ENCODE measurements at regions not wholly inside any gene's neighbourhood (a gene's known extent, or its start where the extent isn't known, plus 50 kb on each side); places are given as distances from the start of the nearest gene placed in this dataset.
"Not testable (repeated sequence)": the region's sequence is repeated elsewhere in the genome, so short reads cannot be mapped to it uniquely, and the experiment has no call there.

- H3K27me3 Mint-ChIP-seq (ENCODE audit: low read depth); DNase-seq; H3K36me3 Mint-ChIP-seq (ENCODE audit: low read depth); H3K4me3 Mint-ChIP-seq; CTCF ChIA-PET; H3K27ac Mint-ChIP-seq; H3K4me1 Mint-ChIP-seq (ENCODE audit: low read depth); H3K9me3 Mint-ChIP-seq; intact Hi-C loops (cut with micrococcal nuclease): not testable (repeated sequence)
Observed at GRCh38 chr4:102397056-102397455, 51.8 kb upstream of the SLC39A8 start.

- no peak for DNase-seq
- Mint-ChIP-seq H3K4me1 (ENCODE audit: low read depth) (no peaks in the 10 kb centered on the region), H3K4me3 (no peak overlapping the region), H3K36me3 (ENCODE audit: low read depth) (no peaks in the 10 kb centered on the region), H3K27me3 (ENCODE audit: low read depth) (no peaks in the 10 kb centered on the region), H3K27ac (no peak overlapping the region), H3K9me3 (no peaks in the 10 kb centered on the region)
- CTCF ChIA-PET, result no interaction called here
- intact Hi-C loops (cut with micrococcal nuclease), result no loop called here
Observed at GRCh38 chr4:102399021-102399420, 53.7 kb upstream of the SLC39A8 start.

- intact Hi-C loops (cut with micrococcal nuclease), result no loop called here
- no peak overlapping the region for H3K27ac Mint-ChIP-seq
- no peaks in the 10 kb centered on the region for H3K9me3 Mint-ChIP-seq
- no peaks in the 10 kb centered on the region for H3K36me3 Mint-ChIP-seq (ENCODE audit: low read depth)
- CTCF ChIA-PET, result interaction anchor here (0.6 kb wide), 1 partner anchor 438 kb away, joined by 3 read pairs; no protein-coding TSS in a partner anchor
- H3K27me3 Mint-ChIP-seq (ENCODE audit: low read depth), result no peaks in the 10 kb centered on the region
- no peak for DNase-seq
- no peaks in the 10 kb centered on the region for H3K4me1 Mint-ChIP-seq (ENCODE audit: low read depth)
- no peak overlapping the region for H3K4me3 Mint-ChIP-seq
Observed at GRCh38 chr4:102400898-102401297, 55.6 kb upstream of the SLC39A8 start.

- H3K27ac Mint-ChIP-seq, result no peak overlapping the region
- CTCF ChIA-PET, result interaction anchor here (0.6 kb wide), 1 partner anchor 20 kb away, joined by 6 read pairs; no protein-coding TSS in a partner anchor
- intact Hi-C loops (cut with micrococcal nuclease), result no loop called here
- H3K36me3 Mint-ChIP-seq (ENCODE audit: low read depth), result no peaks in the 10 kb centered on the region
- no peak overlapping the region for H3K4me3 Mint-ChIP-seq
- H3K27me3 Mint-ChIP-seq (ENCODE audit: low read depth), result no peaks in the 10 kb centered on the region
- H3K9me3 Mint-ChIP-seq, result no peaks in the 10 kb centered on the region
- no peaks in the 10 kb centered on the region for H3K4me1 Mint-ChIP-seq (ENCODE audit: low read depth)
- DNase-seq, result no peak
Observed at GRCh38 chr4:102402223-102402622, 56.9 kb upstream of the SLC39A8 start.

GRCh38 chr4:102403116-102403515, 57.8 kb upstream of the SLC39A8 start:
- Mint-ChIP-seq H3K9me3 (no peaks in the 10 kb centered on the region), H3K4me3 (no peak overlapping the region), H3K27ac (no peak overlapping the region), H3K36me3 (ENCODE audit: low read depth) (no peaks in the 10 kb centered on the region), H3K4me1 (ENCODE audit: low read depth) (no peaks in the 10 kb centered on the region), H3K27me3 (ENCODE audit: low read depth) (no peaks in the 10 kb centered on the region)
- CTCF ChIA-PET, result no interaction called here
- intact Hi-C loops (cut with micrococcal nuclease), result no loop called here
- no peak for DNase-seq

GRCh38 chr4:102404431-102404969, 59.2 kb upstream of the SLC39A8 start:
- no peak for DNase-seq
- H3K27me3 Mint-ChIP-seq (ENCODE audit: low read depth), result no peaks in the 10 kb centered on the region
- no peak overlapping the region for H3K4me3 Mint-ChIP-seq
- intact Hi-C loops (cut with micrococcal nuclease), result no loop called here
- no peaks in the 10 kb centered on the region for H3K4me1 Mint-ChIP-seq (ENCODE audit: low read depth)
- no peaks in the 10 kb centered on the region for H3K9me3 Mint-ChIP-seq
- no peaks in the 10 kb centered on the region for H3K36me3 Mint-ChIP-seq (ENCODE audit: low read depth)
- no peak overlapping the region for H3K27ac Mint-ChIP-seq
- CTCF ChIA-PET, result interaction anchor here (0.6 kb wide), 2 partner anchors 654 to 674 kb away, joined by 3 read pairs; no protein-coding TSS in a partner anchor

GRCh38 chr4:102405821-102406401, 60.6 kb upstream of the SLC39A8 start:
- Mint-ChIP-seq H3K36me3 (ENCODE audit: low read depth) (no peaks in the 10 kb centered on the region), H3K27ac (no peak overlapping the region), H3K9me3 (no peaks in the 10 kb centered on the region), H3K4me1 (ENCODE audit: low read depth) (no peaks in the 10 kb centered on the region), H3K4me3 (no peak overlapping the region), H3K27me3 (ENCODE audit: low read depth) (no peaks in the 10 kb centered on the region)
- CTCF ChIA-PET, result interaction anchor here (0.8 kb wide), 1 partner anchor 25 kb away, joined by 3 read pairs; no protein-coding TSS in a partner anchor
- intact Hi-C loops (cut with micrococcal nuclease), result no loop called here
- DNase-seq, result no peak

GRCh38 chr4:102410884-102411283, 65.6 kb upstream of the SLC39A8 start:
- intact Hi-C loops (cut with micrococcal nuclease); H3K4me3 Mint-ChIP-seq; CTCF ChIA-PET: not testable (repeated sequence)

GRCh38 chr4:102411408-102411807, 66.1 kb upstream of the SLC39A8 start:
- DNase-seq, result no peak
- H3K36me3 Mint-ChIP-seq (ENCODE audit: low read depth), result no peaks in the 10 kb centered on the region
- no peak overlapping the region for H3K4me3 Mint-ChIP-seq
- CTCF ChIA-PET, result no interaction called here
- intact Hi-C loops (cut with micrococcal nuclease), result no loop called here
- H3K27ac Mint-ChIP-seq, result no peak overlapping the region
- peaks cover 5% of the 10 kb centered on the region for H3K27me3 Mint-ChIP-seq (ENCODE audit: low read depth)
- no peaks in the 10 kb centered on the region for H3K9me3 Mint-ChIP-seq
- no peaks in the 10 kb centered on the region for H3K4me1 Mint-ChIP-seq (ENCODE audit: low read depth)

More at GRCh38 chr4:102410884-102411283, 65.6 kb upstream of the SLC39A8 start:
- not testable (repeated sequence) for H3K4me1 Mint-ChIP-seq (ENCODE audit: low read depth); DNase-seq; H3K27ac Mint-ChIP-seq; H3K9me3 Mint-ChIP-seq; H3K27me3 Mint-ChIP-seq (ENCODE audit: low read depth); H3K36me3 Mint-ChIP-seq (ENCODE audit: low read depth)

GRCh38 chr4:102416765-102417164, 71.5 kb upstream of the SLC39A8 start:
- Mint-ChIP-seq H3K27me3 (ENCODE audit: low read depth) (peaks cover 5% of the 10 kb centered on the region), H3K4me3 (no peak overlapping the region), H3K27ac (no peak overlapping the region), H3K9me3 (no peaks in the 10 kb centered on the region), H3K4me1 (ENCODE audit: low read depth) (no peaks in the 10 kb centered on the region), H3K36me3 (ENCODE audit: low read depth) (no peaks in the 10 kb centered on the region)
- intact Hi-C loops (cut with micrococcal nuclease), result no loop called here
- CTCF ChIA-PET, result no interaction called here
- no peak for DNase-seq

GRCh38 chr4:102420563-102421398, 75.5 kb upstream of the SLC39A8 start:
- H3K36me3 Mint-ChIP-seq (ENCODE audit: low read depth), result no peaks in the 10 kb centered on the region
- peaks cover 4% of the 10 kb centered on the region for H3K27me3 Mint-ChIP-seq (ENCODE audit: low read depth)
- H3K4me1 Mint-ChIP-seq (ENCODE audit: low read depth), result no peaks in the 10 kb centered on the region
- no peak for DNase-seq
- H3K9me3 Mint-ChIP-seq, result no peaks in the 10 kb centered on the region
- intact Hi-C loops (cut with micrococcal nuclease), result no loop called here
- CTCF ChIA-PET, result interaction anchor here (0.6 to 2.9 kb wide), 3 partner anchors 10 to 671 kb away, joined by 3 to 18 read pairs (median 5); no protein-coding TSS in a partner anchor
- H3K27ac Mint-ChIP-seq, result no peak overlapping the region
- H3K4me3 Mint-ChIP-seq, result no peak overlapping the region

GRCh38 chr4:102422843-102423242, 77.6 kb upstream of the SLC39A8 start:
- Mint-ChIP-seq H3K9me3 (no peaks in the 10 kb centered on the region), H3K27ac (no peak overlapping the region), H3K4me3 (no peak overlapping the region), H3K4me1 (ENCODE audit: low read depth) (no peaks in the 10 kb centered on the region), H3K36me3 (ENCODE audit: low read depth) (no peaks in the 10 kb centered on the region), H3K27me3 (ENCODE audit: low read depth) (no peaks in the 10 kb centered on the region)
- DNase-seq, result no peak
- CTCF ChIA-PET, result interaction anchor here (0.7 kb wide), 1 partner anchor 21 kb away, joined by 6 read pairs; no protein-coding TSS in a partner anchor
- intact Hi-C loops (cut with micrococcal nuclease), result no loop called here

All from activated naive CD4-positive, alpha-beta T cell treated with anti-CD3 and anti-CD28 coated beads for 36 hours (primary cell).